GM18870 (cell line): ENCODE measurements at regions not wholly inside any gene's neighbourhood (a gene's known extent, or its start where the extent isn't known, plus 50 kb on each side); places are given as distances from the start of the nearest gene placed in this dataset.

Experiments
- ATAC-seq: cut with Tn5 transposase; IDR thresholded peaks from one replicate; pipeline ENCODE4 v1.9.1; 2021; ENCODE audit warnings: moderate library complexity; ENCODE audit not compliant: unreplicated experiment

DNA sequence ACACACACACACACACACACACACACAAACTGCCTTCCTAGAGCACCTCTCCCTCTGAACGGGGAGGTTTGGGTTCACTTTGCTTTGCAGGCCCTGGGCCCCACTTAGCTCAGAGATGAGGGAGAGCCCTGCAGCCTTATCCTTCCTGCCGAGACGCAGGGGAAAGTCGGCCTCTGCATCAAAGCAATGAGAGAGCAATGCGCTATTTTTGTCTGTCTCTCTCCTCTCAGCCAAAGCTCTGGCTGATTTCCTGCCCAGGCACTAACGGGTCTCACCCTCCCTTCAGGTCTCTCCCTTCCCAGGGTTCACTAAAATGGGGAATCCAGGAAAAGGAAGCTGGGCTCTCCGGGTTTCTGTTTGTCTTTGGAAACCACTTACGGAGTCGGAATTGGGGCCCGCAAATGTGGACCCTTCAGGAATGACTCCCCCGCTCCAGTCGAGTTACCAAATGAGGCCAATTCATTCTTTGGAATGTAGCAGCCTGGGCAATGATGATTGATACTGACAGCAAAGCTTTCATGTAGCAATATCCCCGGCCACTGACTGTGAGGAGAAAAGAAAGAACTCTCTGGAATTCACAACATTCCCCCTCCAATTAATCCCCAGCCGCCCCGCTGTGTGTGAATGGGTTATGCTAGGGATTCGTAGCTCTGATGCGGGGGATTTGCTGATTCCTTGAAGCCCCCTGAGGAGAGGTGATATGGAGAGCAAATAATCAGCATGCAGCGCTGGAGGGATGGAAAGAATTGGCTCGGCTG, 61.5 kb upstream of the WLS start:
- ATAC-seq = no peak

DNA sequence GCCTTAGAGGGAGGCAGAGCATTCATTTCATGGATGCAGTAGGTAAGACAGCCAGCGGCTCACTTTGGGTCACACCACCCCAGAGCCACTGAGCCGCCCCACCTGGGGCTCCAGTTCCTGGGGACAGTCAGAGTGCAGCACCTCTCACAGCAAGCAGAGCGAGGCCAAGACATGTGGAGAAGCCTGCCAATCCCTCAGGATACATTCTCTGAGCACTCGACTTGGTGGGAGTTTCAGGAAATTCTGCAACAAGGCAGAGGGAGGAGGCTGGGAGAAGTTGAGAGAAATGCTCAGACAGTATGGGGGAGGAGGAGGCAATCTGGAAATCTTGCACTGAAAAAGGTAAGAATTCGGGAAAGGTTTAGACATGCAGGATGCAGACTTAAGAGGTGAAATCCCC, 60.8 kb upstream of the WLS start:
- no peak for ATAC-seq

DNA sequence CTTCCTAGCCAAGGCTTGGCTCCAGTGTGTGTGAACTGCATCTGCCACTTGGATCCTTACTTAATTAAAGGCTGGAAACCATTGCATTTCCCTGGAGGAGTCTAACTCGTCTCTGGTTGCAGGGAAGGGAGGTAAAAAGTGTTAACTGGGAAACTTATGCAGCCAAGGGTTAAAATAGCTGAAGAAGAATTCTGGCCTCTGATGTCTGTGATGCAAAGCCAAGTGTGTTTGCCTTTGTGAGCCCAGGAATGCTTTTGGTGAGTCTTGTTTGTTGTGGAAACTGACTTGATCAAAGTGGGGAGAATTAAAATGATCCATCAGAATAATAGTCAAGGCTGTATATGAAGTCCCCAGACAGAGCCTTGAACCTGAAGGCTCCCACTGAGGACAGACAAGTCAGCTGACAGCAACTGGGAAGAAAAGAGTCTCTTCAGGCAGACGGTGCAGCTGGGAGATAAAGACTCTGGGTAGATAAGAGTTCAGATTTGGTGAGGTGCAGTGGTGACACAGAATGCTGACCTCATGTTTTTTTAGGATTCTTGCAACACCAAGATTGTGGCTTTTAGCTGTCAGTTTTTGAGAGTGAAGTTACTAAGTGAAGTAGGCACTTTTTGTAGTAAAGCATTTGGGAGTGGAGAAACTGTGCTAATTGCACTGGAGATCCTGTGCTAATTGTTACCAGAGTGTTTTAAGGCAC, 59.5 kb upstream of the WLS start:
- ATAC-seq = no peak

DNA sequence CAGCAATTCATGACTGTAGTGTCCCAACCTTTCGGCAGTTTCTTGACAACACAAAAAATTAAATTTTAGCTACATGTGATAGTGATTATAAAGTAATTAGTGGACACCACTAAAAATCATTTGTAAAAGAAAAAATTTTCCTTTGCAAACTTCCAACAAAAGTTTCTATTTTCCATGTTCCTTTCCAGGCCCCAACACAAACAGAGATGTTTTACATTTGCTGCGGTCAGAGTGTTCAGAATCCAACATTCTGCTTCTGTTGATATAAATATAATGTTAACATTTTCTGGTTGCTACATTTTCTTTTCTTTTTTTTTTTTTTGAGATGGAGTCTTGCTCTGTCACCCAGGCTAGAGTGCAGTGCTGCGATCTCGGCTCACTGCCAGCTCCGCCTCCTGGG, 54.9 kb upstream of the WLS start:
- ATAC-seq = no peak

DNA sequence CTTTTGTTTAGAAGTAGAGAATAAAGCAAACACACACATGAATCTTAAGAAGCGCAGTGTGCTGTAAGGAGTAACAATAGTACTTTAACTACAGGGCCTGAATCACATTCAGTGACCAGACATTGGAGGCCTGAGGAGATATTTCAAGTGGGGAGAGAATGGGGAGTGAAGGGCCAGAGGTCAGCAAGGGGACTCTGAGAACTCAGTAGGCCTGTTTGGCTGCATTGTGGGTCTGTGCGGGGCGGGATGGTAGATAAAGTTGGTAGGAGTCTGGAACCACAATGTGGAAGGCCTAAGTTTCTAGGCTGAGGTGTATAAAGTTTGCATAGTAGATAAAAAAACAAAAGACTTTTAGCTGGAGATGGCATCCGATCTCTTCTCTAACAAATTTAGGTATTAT, 52.7 kb upstream of the WLS start:
- ATAC-seq = no peak

DNA sequence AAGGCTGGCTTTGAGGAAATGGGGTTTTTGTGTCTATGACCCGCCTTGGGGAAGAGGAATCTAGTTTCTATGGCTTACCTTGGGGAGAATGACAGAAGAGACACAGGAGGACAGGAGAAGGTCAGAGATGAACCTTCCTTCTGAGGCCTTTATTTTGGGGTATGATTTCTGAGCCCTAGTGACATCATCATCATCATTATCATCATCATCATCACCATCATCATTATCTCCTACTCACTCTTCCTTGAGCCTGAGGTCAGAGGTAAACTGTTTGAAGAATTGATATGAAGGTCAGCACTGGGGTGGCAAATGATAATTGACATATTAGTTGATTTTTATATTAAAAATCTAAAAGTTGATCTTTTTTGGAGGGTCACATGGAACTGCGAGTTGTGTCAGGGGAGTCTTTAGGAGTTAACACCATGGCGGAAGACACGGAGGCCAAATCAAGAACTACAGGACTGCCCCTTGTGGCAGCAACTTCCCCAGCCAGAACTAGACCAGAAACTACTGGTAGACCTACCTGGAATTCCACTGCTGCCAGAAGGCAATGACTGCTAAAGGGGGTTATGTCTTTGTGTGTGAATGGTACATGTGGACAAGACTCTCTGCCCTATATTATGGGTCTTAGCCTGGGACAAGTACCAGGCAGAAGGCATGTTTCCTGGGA, 49.8 kb upstream of the WLS start:
- no peak for ATAC-seq
